Muscle of leg (tissue), 3 donors: ENCODE measurements at regions not wholly inside any gene's neighbourhood (a gene's known extent, or its start where the extent isn't known, plus 50 kb on each side); places are given as distances from the start of the nearest gene placed in this dataset.

Experiments
- DNase-seq: peaks from one replicate; pipeline ENCODE4 v3.0.0; 2013
- H3K27ac ChIP-seq: one replicate; pipeline ENCODE4 v1.5.1; 2013; ENCODE audit warnings: mild to moderate bottlenecking, low read length, control low read depth
- H3K27me3 ChIP-seq: one replicate; pipeline ENCODE4 v1.6.1; 2013; ENCODE audit warnings: low read length; ENCODE audit not compliant: control insufficient read depth, insufficient read depth
- H3K36me3 ChIP-seq: one replicate; pipeline ENCODE4 v1.6.1; 2013; ENCODE audit warnings: low read length; ENCODE audit not compliant: control insufficient read depth, insufficient read depth
- H3K4me1 ChIP-seq: one replicate; pipeline ENCODE4 v1.6.1; 2013; ENCODE audit warnings: low read length; ENCODE audit not compliant: control insufficient read depth, insufficient read depth
- H3K4me3 ChIP-seq: one replicate; pipeline ENCODE4 v1.5.1; 2013; ENCODE audit warnings: low read length, control low read depth
- H3K9me3 ChIP-seq: replicated peaks from 2 replicates; pipeline ENCODE4 v1.6.1; 2013; ENCODE audit warnings: low read depth, low read length; ENCODE audit not compliant: control insufficient read depth
- WGBS: methylation state at CpG from one replicate; pipeline ENCODE4 v1.1.5; 2013; ENCODE audit warnings: missing lambda C conversion rate; ENCODE audit not compliant: insufficient coverage; 5-methylcytosine and 5-hydroxymethylcytosine counted together

DNA sequence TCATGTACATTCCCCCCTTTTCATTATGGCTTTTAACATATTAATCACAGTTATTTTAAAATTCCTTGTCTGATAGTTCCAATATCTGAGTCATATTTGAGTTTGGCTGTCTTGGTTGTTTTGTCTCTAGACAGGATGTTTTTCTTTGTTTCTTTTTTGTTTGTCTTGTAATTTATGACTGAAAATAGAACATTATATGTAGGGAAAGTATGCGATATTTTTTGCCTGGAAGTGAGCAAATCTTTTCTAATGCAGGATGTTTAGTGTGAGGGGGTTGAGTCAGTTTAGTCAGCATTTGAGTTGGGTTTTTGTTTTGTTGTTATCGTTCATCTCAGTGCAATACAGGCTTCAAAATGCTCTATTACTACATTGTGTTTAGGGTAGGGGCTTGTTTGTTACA is 239.7 kb downstream of the SNAPC1 start:
- H3K27me3 ChIP-seq: no peaks in the 10 kb centered on the region
- H3K4me1 ChIP-seq: no peaks in the 10 kb centered on the region
- no CpG with 5 or more reads among the region's 2 CpGs for WGBS
- no peak overlapping the region for H3K27ac ChIP-seq
- H3K4me3 ChIP-seq: no peak overlapping the region
- H3K36me3 ChIP-seq: no peaks in the 10 kb centered on the region
- DNase-seq: no peak
- no peaks in the 10 kb centered on the region for H3K9me3 ChIP-seq

DNA sequence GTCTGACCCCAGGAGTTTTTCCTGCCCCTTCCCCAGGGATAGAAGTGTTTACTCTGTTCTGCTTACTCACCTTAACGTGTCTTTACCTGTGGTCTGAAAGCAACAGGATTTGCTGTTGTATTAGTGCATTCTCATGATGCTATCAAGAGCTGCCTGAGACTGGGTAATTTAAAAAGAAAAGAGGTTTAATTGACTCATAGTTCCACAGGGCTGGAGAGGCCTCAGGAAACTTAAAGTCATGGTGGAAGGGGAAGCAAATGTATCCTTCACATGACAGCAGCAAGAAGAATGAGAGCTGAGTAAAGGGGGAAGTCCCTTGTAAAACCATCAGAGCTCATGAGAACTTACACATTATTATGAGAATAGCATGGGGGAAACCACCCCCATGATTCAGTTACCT is 240.4 kb downstream of the SNAPC1 start:
- no peak overlapping the region for H3K27ac ChIP-seq
- H3K9me3 ChIP-seq: no peaks in the 10 kb centered on the region
- no peaks in the 10 kb centered on the region for H3K36me3 ChIP-seq
- no CpG with 5 or more reads among the region's 1 CpG for WGBS
- H3K27me3 ChIP-seq: no peaks in the 10 kb centered on the region
- H3K4me3 ChIP-seq: no peak overlapping the region
- H3K4me1 ChIP-seq: no peaks in the 10 kb centered on the region
- DNase-seq: no peak

DNA sequence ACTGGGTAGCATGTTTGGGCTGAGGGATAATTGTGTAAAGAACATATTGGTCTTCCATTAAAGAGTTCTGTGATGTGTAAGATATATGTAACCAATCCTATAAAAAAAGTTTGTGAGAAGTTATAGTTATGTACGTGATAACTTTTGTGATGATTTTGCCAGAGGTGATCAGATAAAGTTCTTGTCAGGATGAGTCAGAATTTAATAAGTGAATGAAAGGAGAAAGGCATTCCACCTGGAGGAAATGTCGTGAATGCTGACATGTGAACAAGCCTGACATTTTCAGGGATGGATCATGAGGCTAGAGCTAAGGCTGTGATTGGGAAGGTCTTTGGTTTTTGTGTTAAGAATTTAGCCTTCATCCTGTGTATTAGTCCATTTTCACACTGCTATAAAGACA is 241.5 kb downstream of the SNAPC1 start:
- Histone ChIP-seq H3K4me3 (no peak overlapping the region), H3K9me3 (no peaks in the 10 kb centered on the region), H3K27me3 (no peaks in the 10 kb centered on the region), H3K4me1 (no peaks in the 10 kb centered on the region), H3K27ac (no peak overlapping the region), H3K36me3 (no peaks in the 10 kb centered on the region)
- no peak for DNase-seq
- 75% methylated on average over 2 of the region's 2 CpGs for WGBS

DNA sequence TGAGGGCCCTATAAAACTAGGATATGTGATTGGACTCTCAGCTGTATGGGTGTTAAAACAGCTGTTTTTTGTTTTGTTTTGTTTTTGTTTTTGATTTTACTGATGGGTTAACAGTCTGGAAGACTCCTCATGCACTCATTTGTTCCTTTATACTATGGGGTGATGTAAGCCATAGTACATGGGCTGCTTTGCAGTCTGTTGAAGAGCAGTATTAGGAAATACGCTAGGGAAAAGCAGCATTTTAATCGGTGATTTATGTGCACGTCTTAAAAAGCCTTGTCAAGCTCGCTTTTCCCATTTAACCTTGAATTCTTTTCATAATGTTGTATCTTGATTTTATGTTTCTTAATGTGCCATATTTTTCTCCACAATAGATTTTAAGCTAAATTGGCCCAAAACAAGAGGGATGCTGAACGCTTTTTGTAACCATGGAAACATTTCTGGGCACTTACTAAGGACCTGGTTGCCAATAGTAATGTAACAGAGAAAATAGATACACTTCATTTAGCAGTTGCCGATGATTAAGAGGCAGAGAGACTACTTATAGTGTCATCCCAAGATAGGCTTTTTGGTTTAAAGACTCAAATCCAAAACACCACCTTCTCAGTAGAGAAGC is 244.0 kb downstream of the SNAPC1 start:
- H3K4me1 ChIP-seq: no peaks in the 10 kb centered on the region
- H3K4me3 ChIP-seq: no peak overlapping the region
- no peaks in the 10 kb centered on the region for H3K27me3 ChIP-seq
- H3K36me3 ChIP-seq: no peaks in the 10 kb centered on the region
- WGBS: no CpG with 5 or more reads among the region's 6 CpGs
- no peak overlapping the region for H3K27ac ChIP-seq
- H3K9me3 ChIP-seq: no peaks in the 10 kb centered on the region
- peak; percentile 86 for DNase-seq

DNA sequence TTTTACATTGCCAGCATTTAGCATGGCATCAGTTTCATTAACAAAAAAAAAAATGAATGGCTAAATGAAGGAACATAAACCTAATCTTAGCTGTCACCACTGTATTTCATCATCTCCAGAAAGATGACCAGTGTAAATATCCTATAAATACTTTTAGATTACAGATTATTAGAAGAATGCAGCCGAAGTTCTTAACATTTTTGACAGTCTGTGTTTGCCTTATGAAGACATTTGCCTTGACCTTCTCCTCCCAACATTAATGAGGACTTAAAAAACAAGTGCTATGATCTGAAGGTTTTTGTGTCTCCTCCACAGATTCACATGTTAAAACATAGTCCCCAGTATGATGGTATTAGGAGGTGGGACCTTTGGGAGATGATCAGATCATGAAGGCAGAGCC is 253.0 kb downstream of the SNAPC1 start:
- no peaks in the 10 kb centered on the region for H3K36me3 ChIP-seq
- no CpG with 5 or more reads among the region's 1 CpG for WGBS
- no peaks in the 10 kb centered on the region for H3K4me1 ChIP-seq
- no peak overlapping the region for H3K27ac ChIP-seq
- no peaks in the 10 kb centered on the region for H3K9me3 ChIP-seq
- no peaks in the 10 kb centered on the region for H3K27me3 ChIP-seq
- DNase-seq: peak; percentile 9
- no peak overlapping the region for H3K4me3 ChIP-seq

DNA sequence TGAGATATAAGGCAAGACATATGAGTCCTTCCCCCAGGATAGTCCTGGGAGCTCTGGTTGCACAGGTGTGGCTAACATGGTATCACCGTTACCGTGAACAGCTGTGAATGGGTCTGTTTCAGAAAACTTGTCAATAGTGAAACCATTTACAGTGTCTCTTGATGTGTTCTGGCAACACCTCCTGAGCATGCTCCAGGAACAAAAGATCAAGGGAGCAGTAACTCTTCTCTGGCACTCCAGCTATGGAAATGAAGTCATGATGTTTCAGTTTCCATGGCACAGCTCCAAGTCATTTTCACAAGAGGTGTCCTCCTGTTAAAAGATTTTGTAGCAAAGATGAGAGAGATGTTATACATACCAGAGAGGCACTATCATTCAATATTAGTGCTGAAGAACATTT is 253.7 kb downstream of the SNAPC1 start:
- WGBS: 31% methylated on average over 2 of the region's 2 CpGs
- H3K36me3 ChIP-seq: no peaks in the 10 kb centered on the region
- H3K4me3 ChIP-seq: no peak overlapping the region
- no peak overlapping the region for H3K27ac ChIP-seq
- peak; percentile 75 for DNase-seq
- H3K4me1 ChIP-seq: no peaks in the 10 kb centered on the region
- H3K9me3 ChIP-seq: no peaks in the 10 kb centered on the region
- H3K27me3 ChIP-seq: no peaks in the 10 kb centered on the region

DNA sequence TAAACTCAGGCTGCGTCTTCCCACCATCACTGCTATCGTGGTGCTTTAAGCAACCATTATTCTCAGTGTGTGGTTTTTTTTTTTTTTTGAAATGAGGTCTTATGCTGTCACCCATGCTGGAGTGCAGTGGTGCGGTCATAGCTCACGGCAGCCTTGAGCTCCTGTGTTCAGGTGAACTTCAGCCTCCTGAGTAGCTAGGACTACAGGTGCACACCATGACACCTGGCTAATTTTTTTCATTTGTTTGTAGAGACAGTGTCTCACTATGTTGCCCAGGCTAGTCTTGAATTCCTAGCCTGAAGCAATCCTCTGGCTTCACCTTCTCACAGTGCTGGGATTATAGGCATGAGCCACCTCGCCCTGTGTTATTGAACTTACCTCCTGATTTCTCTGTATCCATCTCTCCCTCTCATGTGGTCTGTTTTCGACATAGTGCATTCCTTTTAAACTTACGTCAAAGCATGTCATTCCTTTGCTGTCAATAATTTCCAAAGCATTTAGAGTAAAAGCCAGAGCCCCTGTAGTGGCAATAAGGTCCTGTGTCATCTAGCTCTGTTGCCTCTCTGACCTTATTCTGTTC is 255.5 kb downstream of the SNAPC1 start:
- H3K4me1 ChIP-seq: no peaks in the 10 kb centered on the region
- H3K27ac ChIP-seq: no peak overlapping the region
- H3K9me3 ChIP-seq: no peaks in the 10 kb centered on the region
- 84% methylated on average over 4 of the region's 7 CpGs for WGBS
- no peaks in the 10 kb centered on the region for H3K36me3 ChIP-seq
- no peaks in the 10 kb centered on the region for H3K27me3 ChIP-seq
- no peak overlapping the region for H3K4me3 ChIP-seq
- no peak for DNase-seq

DNA sequence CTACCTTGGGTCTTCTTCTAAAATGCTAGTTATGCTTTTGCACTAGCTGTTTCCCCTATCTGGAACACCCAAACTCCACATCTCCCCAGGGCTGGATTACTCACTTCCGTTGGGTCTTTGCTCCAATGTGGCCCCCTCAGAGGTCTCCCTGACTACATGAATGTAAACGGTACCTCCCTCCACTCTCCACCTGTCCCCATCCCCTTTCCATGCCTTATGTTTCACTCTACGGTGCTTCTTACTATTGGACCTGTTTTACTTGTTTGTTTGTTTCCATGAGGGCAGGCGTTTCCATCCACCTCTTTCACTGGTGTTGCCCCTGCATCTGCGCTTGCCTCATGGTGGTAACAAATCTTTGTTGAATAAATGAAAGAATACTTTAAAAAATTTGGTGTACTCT is 256.4 kb downstream of the SNAPC1 start:
- 65% methylated on average over 2 of the region's 5 CpGs for WGBS
- H3K27me3 ChIP-seq: no peaks in the 10 kb centered on the region

DNA sequence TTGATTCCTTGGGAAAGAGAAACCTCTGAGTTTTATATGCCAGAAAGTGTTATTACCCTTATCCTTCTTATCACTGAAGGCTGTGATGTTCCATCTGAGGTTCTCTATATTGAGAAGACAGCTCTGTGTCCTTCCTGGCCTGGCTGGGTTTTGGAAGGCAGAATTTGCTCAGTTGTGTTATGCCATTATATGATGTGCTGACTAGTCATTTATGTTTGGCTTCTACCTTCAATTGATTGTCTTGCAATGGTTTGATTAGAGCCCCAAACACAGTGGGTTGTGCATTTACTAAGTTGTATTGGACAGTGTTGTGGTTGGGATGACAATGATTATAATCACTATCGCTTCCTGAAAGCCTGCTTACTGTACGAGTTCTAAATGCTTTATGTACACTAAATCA is 265.7 kb downstream of the SNAPC1 start:
- no peaks in the 10 kb centered on the region for H3K36me3 ChIP-seq
- DNase-seq: no peak
- no peaks in the 10 kb centered on the region for H3K27me3 ChIP-seq
- no peak overlapping the region for H3K27ac ChIP-seq
- H3K4me3 ChIP-seq: no peak overlapping the region
- no peaks in the 10 kb centered on the region for H3K9me3 ChIP-seq
- no CpG with 5 or more reads among the region's 2 CpGs for WGBS
- H3K4me1 ChIP-seq: no peaks in the 10 kb centered on the region

More for the DNA sequence above, 256.4 kb downstream of the SNAPC1 start:
- Histone ChIP-seq H3K36me3 (no peaks in the 10 kb centered on the region), H3K4me1 (no peaks in the 10 kb centered on the region), H3K27ac (no peak overlapping the region), H3K4me3 (no peak overlapping the region), H3K9me3 (no peaks in the 10 kb centered on the region)
- DNase-seq: no peak

DNA sequence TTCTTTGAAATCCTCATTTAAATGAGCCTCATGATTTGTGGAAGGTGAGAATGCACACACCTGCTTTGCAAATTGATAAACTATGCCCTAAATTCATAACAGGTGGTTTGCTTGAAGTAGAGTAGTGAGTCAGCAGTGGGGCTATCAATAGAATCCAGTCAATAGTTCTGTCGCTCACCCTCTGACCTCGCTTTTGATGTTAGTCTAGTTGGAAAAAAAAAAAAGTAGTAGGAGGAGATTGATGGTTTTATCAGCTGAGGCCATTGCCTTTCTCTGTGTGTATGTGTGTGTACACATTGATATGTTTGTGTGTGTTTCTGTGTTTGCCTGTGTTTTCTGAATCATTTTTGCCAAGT is 267.3 kb downstream of the SNAPC1 start:
- H3K27ac ChIP-seq: no peak overlapping the region
- no peak overlapping the region for H3K4me3 ChIP-seq
- no peaks in the 10 kb centered on the region for H3K9me3 ChIP-seq
- no peaks in the 10 kb centered on the region for H3K36me3 ChIP-seq
- H3K27me3 ChIP-seq: no peaks in the 10 kb centered on the region
- 82% methylated on average over 2 of the region's 2 CpGs for WGBS
- DNase-seq: no peak
- no peaks in the 10 kb centered on the region for H3K4me1 ChIP-seq

DNA sequence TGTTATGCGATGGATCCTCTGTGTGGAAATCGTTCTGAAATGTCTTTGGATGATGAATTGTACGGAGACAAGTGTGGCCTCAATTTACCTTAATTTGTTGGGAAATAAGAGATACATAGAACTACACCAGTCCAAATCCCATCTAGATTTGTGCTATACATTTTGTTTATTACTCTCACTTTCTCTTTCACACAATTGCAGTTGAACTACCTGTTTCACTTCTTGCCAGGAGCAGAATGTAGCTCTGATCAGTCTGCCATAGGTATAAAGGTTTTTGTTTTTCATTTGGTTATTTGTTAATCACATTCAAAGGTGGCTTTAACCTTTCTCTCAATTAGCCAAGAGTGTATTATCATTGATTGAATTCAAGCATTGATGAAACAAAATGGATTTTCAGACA is 268.2 kb downstream of the SNAPC1 start:
- no peak for DNase-seq
- H3K27me3 ChIP-seq: no peaks in the 10 kb centered on the region
- no peak overlapping the region for H3K4me3 ChIP-seq
- no peak overlapping the region for H3K27ac ChIP-seq
- no peaks in the 10 kb centered on the region for H3K4me1 ChIP-seq
- H3K36me3 ChIP-seq: no peaks in the 10 kb centered on the region
- no CpG with 5 or more reads among the region's 3 CpGs for WGBS
- H3K9me3 ChIP-seq: no peaks in the 10 kb centered on the region
